ENCODE measurements at regions not wholly inside any gene's neighbourhood (a gene's known extent, or its start where the extent isn't known, plus 50 kb on each side); places are given as distances from the start of the nearest gene placed in this dataset.

GRCh38 chr12:132429946-132430643 lies 59.9 kb upstream of the FBRSL1 start:
- TF ChIP-seq CSDC2 (CRISPR knock-in tag; IDR thresholded peaks at IDR 0.05) (no peak), RARB (CRISPR knock-in tag; IDR thresholded peaks at IDR 0.05) (no peak), CREB5 (CRISPR knock-in tag; IDR thresholded peaks at IDR 0.05; ENCODE audit: low read depth) (no peak), ZNF70 (CRISPR knock-in tag; IDR thresholded peaks at IDR 0.05) (no peak), ZFP30 (CRISPR knock-in tag; IDR thresholded peaks at IDR 0.05) (no peak), PPARA (CRISPR knock-in tag; IDR thresholded peaks at IDR 0.05; ENCODE audit: borderline replicate concordance) (no peak), ESRRG (CRISPR knock-in tag; IDR thresholded peaks at IDR 0.05) (no peak), PATZ1 (CRISPR knock-in tag; IDR thresholded peaks at IDR 0.05; ENCODE audit: borderline replicate concordance) (no peak), CSRNP3 (CRISPR knock-in tag; IDR thresholded peaks at IDR 0.05) (no peak), ZFP3 (CRISPR knock-in tag; IDR thresholded peaks at IDR 0.05) (no peak), ZNF8 (CRISPR knock-in tag; IDR thresholded peaks at IDR 0.05) (no peak), TSHZ2 (CRISPR knock-in tag; IDR thresholded peaks at IDR 0.05) (no peak)

All from SK-N-SH treated with all-trans-retinoic acid at 6 μM for 48 hours (cell line).